Spinal cord (tissue), 9 donors: ENCODE measurements at regions not wholly inside any gene's neighbourhood (a gene's known extent, or its start where the extent isn't known, plus 50 kb on each side); places are given as distances from the start of the nearest gene placed in this dataset.

Source experiments
- DNase-seq, 6 donors: peaks; one replicate each; pipeline versions ENCODE4 v3.0.0 to v3.0.0-alpha.2; 2013 to 2015; ENCODE audit warnings: low spot score in 6 of 6, low read depth in 4 of 6
- H3K27ac ChIP-seq: one replicate; pipeline ENCODE4 v1.5.1; 2013; ENCODE audit warnings: low read depth, low read length, control low read depth
- H3K27me3 ChIP-seq: one replicate; pipeline ENCODE4 v1.6.1; 2013; ENCODE audit warnings: low read length; ENCODE audit not compliant: control insufficient read depth, insufficient read depth
- H3K36me3 ChIP-seq: one replicate; pipeline ENCODE4 v1.6.1; 2013; ENCODE audit warnings: low read length; ENCODE audit not compliant: control insufficient read depth, insufficient read depth
- H3K4me1 ChIP-seq: one replicate; pipeline ENCODE4 v1.6.1; 2013; ENCODE audit warnings: low read length; ENCODE audit not compliant: control insufficient read depth, insufficient read depth
- H3K4me3 ChIP-seq: one replicate; pipeline ENCODE4 v1.5.1; 2013; ENCODE audit warnings: low read depth, low read length, control low read depth
- H3K9me3 ChIP-seq: one replicate; pipeline ENCODE4 v1.6.1; 2013; ENCODE audit warnings: low read length; ENCODE audit not compliant: control insufficient read depth, insufficient read depth
- WGBS: methylation state at CpG from one replicate; pipeline ENCODE4 v1.1.5; 2013; ENCODE audit warnings: missing lambda C conversion rate; ENCODE audit not compliant: insufficient coverage; 5-methylcytosine and 5-hydroxymethylcytosine counted together
- donor health status: healthy.

DNA sequence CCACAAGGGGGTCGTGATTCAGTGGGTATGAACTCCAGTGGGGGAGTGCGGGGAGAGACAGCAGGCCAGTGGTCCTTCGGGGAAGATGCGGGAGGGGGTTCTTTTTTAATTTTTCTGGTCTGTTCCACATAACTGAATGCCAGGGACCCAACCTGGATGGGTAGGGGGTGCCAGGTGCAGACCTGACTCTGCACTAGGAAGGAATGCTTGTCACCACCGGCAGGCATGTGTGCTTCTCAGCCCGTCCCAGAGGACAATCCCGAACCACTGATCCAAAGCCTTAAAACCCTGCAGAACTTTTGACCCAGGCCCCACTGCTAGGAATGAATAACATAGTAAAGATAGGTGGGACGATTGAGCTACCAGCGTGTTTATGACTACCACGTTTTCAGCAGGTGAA lies 72.0 kb downstream of the DIO3 start:
- Histone ChIP-seq H3K27me3 (no peaks in the 10 kb centered on the region), H3K4me1 (peaks cover 15% of the 10 kb centered on the region), H3K27ac (no peak overlapping the region), H3K9me3 (no peaks in the 10 kb centered on the region), H3K36me3 (no peaks in the 10 kb centered on the region), H3K4me3 (no peak overlapping the region)
- WGBS, result 89% methylated on average over 5 of the region's 10 CpGs
- no peak for DNase-seq

DNA sequence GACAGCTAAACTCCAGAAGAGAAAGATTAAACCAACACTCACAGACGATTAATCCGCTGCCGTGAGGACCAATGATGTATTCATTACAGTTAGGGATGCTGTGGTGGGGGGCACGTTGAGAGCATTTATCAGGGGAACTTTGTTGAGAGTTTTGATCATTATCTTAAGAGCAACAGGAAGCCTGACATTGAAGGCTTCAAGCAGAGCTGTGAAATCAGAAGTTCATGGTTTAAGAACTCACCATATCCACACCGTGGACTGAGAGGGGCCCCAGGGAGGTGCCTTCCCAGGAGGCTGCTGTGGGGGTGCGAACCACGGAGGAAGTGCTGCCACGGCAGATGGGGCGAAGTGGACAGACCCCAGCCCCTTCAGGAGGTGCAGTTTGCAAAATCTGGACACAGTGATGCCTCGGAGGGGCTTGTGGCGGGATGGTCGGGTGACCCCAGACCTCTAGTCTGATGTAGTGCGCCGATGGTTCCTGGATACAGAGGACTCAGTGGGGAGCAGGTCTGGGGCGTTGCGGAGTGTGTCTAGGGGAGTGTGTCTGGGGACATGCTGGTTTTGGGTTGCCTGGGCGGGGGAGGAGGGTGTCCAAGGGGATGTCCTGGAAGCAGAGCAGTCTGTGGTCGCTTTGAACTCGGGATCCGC lies 73.0 kb downstream of the DIO3 start:
- Histone ChIP-seq H3K36me3 (no peaks in the 10 kb centered on the region), H3K27ac (no peak overlapping the region), H3K4me3 (no peak overlapping the region), H3K27me3 (no peaks in the 10 kb centered on the region), H3K4me1 (peaks cover 6% of the 10 kb centered on the region), H3K9me3 (no peaks in the 10 kb centered on the region)
- 75% methylated on average over 15 of the region's 20 CpGs for WGBS
- DNase-seq, result no peak

DNA sequence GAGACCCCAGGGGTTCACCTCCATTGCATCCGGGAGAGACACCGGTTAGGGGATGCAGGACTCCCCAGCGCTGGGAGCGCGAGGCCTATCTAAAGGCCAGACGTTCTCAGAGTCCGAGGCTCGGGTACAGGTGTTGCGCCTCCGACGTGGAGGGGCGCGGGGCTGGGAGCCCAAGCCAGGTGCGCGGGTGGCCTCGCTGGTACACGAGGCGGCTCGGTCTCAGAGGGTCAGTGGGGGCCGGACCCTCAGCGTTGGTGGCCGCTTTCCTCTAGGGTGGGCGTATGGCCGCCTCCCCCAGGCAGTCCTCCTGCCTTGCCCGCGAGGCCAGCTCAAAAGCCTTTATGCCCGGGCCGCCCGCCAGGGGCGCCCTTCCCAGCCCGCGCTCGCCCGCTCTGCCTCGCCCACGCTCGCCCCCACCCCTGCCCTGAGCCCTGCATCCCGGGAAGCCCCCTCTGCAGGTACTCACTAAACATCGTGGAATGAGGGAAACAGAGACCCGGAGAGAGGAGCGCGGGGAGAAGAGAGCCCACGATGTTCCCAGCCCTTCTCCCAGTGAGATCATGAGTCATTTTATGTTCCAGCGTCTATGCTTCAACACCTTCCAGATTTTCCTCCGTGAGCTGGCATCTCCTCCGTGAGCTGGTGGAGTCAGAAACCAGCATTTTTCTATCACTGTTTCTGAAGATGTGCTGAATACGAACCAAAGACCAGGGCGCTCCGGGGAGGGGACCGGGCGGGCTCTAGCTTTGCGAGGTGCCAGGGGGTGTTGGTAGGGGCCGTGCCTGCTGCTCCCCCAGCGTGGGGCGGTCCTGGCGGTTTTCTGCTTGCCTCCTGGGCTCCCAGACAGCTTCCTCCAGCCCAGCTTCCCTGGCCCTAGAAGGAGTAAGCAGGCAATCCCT lies 73.8 kb downstream of the DIO3 start:
- DNase-seq, result no peak
- WGBS, result 91% methylated on average over 53 of the region's 56 CpGs
- Histone ChIP-seq H3K4me1 (peaks cover 5% of the 10 kb centered on the region), H3K27ac (no peak overlapping the region), H3K4me3 (no peak overlapping the region), H3K27me3 (no peaks in the 10 kb centered on the region), H3K36me3 (no peaks in the 10 kb centered on the region), H3K9me3 (no peaks in the 10 kb centered on the region)

DNA sequence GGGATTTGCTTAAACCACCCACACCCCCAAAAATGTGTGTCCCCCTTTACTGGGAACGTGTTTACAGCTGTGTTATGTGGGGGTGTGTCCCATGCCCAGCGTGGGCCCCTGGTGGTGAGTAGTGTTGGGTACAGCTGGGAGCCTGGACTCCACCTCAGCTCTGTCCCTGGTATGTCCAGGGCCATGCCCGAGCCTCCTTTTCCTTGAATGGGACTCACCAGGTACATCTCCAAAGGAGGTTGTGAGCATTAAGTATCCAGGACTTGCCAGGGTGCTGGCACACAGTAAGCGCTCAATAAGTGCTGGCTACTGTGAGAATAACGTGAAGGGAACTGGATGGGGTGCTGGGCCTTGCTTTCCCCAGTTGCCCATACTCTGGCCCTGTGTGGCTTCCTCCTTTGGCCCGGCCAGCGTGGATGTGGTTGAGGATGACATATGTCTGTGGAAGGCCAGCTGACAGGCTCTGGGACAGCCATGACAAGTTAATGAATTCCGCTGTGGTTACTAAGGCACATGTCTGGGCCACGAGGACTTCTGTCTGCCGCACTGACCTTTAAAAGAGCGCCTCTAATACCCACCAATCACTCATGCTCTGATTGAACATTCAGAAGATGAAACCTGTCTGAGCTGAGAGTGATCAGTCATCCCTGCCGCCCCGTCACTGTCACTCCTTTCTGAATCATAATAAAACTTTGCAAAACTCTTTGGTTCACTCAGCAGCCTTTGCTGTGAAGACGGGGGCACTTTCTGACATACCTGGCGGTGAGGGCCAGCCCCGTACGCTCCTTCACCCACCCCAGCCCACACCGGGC lies 74.7 kb downstream of the DIO3 start:
- Histone ChIP-seq H3K4me3 (no peak overlapping the region), H3K36me3 (no peaks in the 10 kb centered on the region), H3K4me1 (no peaks in the 10 kb centered on the region), H3K27ac (no peak overlapping the region), H3K27me3 (no peaks in the 10 kb centered on the region), H3K9me3 (no peaks in the 10 kb centered on the region)
- DNase-seq, result peak in 1 of 6 donors; percentile 13
- WGBS, result 91% methylated on average over 13 of the region's 18 CpGs

DNA sequence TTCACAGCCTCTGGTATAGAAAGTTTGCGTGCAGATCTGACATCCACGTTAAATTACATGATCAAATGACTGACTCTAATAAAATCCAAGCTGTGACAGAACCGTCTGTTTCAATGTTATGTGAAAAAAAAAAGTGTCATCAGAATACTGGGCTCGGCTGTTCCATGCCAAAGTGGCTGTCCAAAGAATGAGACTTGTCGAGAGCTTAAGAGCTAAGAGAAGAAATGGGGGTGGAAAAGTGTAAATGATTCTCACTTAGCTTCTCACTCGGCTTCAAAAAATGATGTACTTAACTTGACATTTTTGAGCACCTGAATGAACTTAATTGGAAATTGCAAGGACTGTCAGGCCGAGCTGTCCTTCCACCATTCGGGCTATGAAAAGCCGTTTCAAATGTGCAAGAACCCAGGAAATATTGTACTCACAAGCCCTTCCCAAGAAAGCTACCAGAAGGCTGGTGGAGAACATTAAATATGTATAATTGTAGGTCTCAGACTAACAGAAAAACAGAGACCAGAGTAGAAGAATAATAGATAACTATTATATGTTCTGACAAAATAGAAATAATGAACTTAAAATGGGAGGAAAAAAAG lies 78.0 kb downstream of the DIO3 start:
- H3K4me3 ChIP-seq, result no peak overlapping the region
- whole genome bisulfite sequencing, result 52% methylated on average over 4 of the region's 9 CpGs

DNA sequence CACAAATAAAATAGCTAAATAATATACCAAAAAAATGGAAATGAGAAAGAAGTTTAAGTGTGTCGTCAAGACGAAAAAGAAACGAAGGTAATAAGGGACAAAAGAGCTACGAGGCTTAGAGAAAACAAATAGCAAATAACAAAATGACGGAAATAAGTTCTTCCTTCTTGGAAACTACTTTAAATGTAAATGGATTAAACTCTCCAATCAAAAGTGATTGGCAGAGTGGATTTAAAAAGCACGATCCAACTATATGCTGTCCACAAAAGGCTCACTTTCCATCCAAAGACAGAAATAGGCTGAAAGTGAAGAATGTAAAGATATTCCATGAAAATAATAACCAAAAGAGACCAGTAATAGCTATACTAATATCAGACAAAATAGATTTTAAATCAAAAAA lies 82.4 kb downstream of the DIO3 start:
- no peak for DNase-seq
- no peaks in the 10 kb centered on the region for H3K9me3 ChIP-seq
- no peaks in the 10 kb centered on the region for H3K36me3 ChIP-seq
- no peaks in the 10 kb centered on the region for H3K27me3 ChIP-seq
- H3K4me1 ChIP-seq, result no peaks in the 10 kb centered on the region
- no CpG with 5 or more reads among the region's 6 CpGs for WGBS
- no peak overlapping the region for H3K4me3 ChIP-seq
- no peak overlapping the region for H3K27ac ChIP-seq

More for the DNA sequence above, 78.0 kb downstream of the DIO3 start:
- H3K4me1 ChIP-seq, result no peaks in the 10 kb centered on the region
- H3K9me3 ChIP-seq, result no peaks in the 10 kb centered on the region
- no peaks in the 10 kb centered on the region for H3K27me3 ChIP-seq
- peak in 1 of 6 donors; percentile 13 for DNase-seq
- no peaks in the 10 kb centered on the region for H3K36me3 ChIP-seq
- H3K27ac ChIP-seq, result no peak overlapping the region

DNA sequence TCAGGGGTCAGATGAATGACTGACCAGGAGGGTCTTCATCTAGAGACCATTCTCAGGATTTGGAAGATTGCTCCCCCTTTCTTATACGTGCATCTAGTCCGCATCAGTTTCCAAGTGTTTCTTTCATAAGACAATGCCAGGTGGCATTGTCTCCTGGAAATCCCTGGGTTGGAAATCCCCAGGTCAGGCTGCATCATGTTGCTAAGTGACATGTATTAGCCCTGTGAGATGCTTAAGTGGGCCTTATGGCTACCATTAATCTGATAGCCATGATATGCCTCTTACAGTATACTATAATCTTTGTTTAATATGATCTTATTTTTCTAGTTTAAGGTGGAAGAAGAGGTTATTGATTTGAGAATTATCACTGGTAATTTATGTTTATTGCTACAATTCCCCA lies 92.8 kb downstream of the DIO3 start:
- Histone ChIP-seq H3K27me3 (no peaks in the 10 kb centered on the region), H3K36me3 (no peaks in the 10 kb centered on the region), H3K27ac (no peak overlapping the region), H3K4me1 (no peaks in the 10 kb centered on the region), H3K4me3 (no peak overlapping the region), H3K9me3 (no peaks in the 10 kb centered on the region)
- DNase-seq, result no peak
- 92% methylated on average over 2 of the region's 2 CpGs for WGBS

DNA sequence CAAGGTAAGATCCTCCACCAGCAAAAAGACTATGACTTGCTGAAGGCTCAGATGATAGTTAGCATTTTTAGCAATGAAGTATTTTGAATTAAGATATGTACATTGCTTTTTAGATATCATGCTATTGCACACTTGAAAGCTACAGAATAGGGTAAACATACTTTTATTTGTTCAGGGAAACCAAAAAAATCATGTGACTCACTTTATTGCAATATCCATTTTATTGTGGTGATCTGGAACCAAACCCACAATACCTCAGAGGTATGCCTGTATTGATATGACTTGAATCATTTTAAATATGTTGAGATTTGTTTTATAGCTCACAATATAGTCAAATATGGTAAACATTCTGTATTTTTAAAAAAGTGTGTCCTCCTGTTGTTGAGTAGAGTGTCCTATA lies 96.1 kb downstream of the DIO3 start:
- no peak overlapping the region for H3K4me3 ChIP-seq
- no peak overlapping the region for H3K27ac ChIP-seq
- no peaks in the 10 kb centered on the region for H3K36me3 ChIP-seq
- no peak for DNase-seq
- no peaks in the 10 kb centered on the region for H3K27me3 ChIP-seq
- H3K9me3 ChIP-seq, result no peaks in the 10 kb centered on the region
- no peaks in the 10 kb centered on the region for H3K4me1 ChIP-seq

DNA sequence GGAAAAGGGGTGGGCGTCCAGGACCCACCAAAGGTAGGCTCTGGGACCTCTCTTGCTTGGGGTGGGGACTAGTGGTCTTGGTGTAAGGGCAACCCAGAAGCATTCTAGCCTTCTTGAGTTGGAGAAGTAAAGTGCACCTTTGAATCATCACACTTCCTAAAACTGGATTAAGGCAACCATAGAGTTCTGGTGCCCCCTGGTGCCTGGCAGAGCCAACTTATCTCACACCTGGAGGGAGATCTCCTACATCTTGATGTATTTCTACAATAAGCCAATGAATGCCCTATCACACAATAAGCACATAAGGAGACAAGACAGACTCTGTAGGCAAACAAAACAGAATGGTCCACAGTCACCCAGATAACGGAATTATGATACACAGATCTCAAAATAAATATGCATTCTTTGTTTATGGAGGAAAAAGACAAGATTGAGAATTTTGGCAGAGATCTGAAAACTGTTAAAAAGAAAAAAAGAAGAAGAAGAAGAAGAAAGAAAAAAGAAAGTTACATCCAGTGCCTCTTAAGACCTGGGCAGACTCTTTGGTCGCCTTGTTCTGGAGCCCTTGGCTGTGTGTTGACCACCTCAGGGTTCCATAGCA lies 95.9 kb upstream of the PPP2R5C start:
- DNase-seq, result peak; percentile 21 to 93 (median 50)
- 92% methylated on average over 1 of the region's 3 CpGs for WGBS
- H3K36me3 ChIP-seq, result no peaks in the 10 kb centered on the region
- no peaks in the 10 kb centered on the region for H3K27me3 ChIP-seq
- H3K27ac ChIP-seq, result no peak overlapping the region
- H3K4me3 ChIP-seq, result no peak overlapping the region
- H3K9me3 ChIP-seq, result no peaks in the 10 kb centered on the region
- no peaks in the 10 kb centered on the region for H3K4me1 ChIP-seq
